ENCODE measurements at regions not wholly inside any gene's neighbourhood (a gene's known extent, or its start where the extent isn't known, plus 50 kb on each side); places are given as distances from the start of the nearest gene placed in this dataset.
A peak's percentile ranks its signal among the peaks of the same experiment; 100 is the strongest.

GRCh38 chr2:204228169-204228886, 291.8 kb downstream of the ICOS start:
- no peak for DNase-seq (ENCODE audit: extremely low spot score)
- intact Hi-C loops (cut with DNase I), result no loop called here
- peak overlapping the region in 1 of 4 donors; percentile 30 for H3K27ac ChIP-seq (replicated peaks in 1 of 4)
- no peaks in the 10 kb centered on the region for H3K9me3 ChIP-seq
- peaks cover 0 to 11% (median 11%) of the 10 kb centered on the region in 4 donors for H3K4me1 ChIP-seq
- WGBS, result 60% methylated on average over 8 of the region's 8 CpGs
- H3K27me3 ChIP-seq, result peaks cover 0 to 4% (median 0%) of the 10 kb centered on the region in 4 donors
- no peak overlapping the region for H3K4me3 ChIP-seq
- H3K36me3 ChIP-seq, result no peaks in the 10 kb centered on the region
- TF ChIP-seq POLR2AphosphoS5 (IDR thresholded peaks at IDR 0.05), result no peak
- no peak for TF ChIP-seq EP300 (IDR thresholded peaks at IDR 0.05)
- TF ChIP-seq POLR2A (IDR thresholded peaks at IDR 0.05; ENCODE audit: low read depth), result no peak
- TF ChIP-seq, protein P1, sequence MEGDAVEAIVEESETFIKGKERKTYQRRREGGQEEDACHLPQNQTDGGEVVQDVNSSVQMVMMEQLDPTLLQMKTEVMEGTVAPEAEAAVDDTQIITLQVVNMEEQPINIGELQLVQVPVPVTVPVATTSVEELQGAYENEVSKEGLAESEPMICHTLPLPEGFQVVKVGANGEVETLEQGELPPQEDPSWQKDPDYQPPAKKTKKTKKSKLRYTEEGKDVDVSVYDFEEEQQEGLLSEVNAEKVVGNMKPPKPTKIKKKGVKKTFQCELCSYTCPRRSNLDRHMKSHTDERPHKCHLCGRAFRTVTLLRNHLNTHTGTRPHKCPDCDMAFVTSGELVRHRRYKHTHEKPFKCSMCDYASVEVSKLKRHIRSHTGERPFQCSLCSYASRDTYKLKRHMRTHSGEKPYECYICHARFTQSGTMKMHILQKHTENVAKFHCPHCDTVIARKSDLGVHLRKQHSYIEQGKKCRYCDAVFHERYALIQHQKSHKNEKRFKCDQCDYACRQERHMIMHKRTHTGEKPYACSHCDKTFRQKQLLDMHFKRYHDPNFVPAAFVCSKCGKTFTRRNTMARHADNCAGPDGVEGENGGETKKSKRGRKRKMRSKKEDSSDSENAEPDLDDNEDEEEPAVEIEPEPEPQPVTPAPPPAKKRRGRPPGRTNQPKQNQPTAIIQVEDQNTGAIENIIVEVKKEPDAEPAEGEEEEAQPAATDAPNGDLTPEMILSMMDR (IDR thresholded peaks at IDR 0.05), result no peak

- Histone ChIP-seq H3K36me3 (no peaks in the 10 kb centered on the region), H3K9me3 (no peaks in the 10 kb centered on the region), H3K27ac (replicated peaks in 1 of 4) (no peak overlapping the region), H3K27me3 (no peaks in the 10 kb centered on the region), H3K4me1 (no peaks in the 10 kb centered on the region), H3K4me3 (no peak overlapping the region)
- intact Hi-C loops (cut with DNase I), result no loop called here
- no peak for DNase-seq (ENCODE audit: extremely low spot score)
- 90% methylated on average over 3 of the region's 3 CpGs for WGBS
- TF ChIP-seq, protein P1 (IDR thresholded peaks at IDR 0.05), result no peak
- TF ChIP-seq POLR2A (IDR thresholded peaks at IDR 0.05; ENCODE audit: low read depth), result no peak
- no peak for TF ChIP-seq EP300 (IDR thresholded peaks at IDR 0.05)
- TF ChIP-seq POLR2AphosphoS5 (IDR thresholded peaks at IDR 0.05), result no peak
Observed at GRCh38 chr2:204234248-204234647, 297.7 kb downstream of the ICOS start.

- H3K36me3 ChIP-seq, result no peaks in the 10 kb centered on the region
- whole genome bisulfite sequencing, result 83% methylated on average over 4 of the region's 4 CpGs
- H3K27ac ChIP-seq (replicated peaks in 1 of 4), result no peak overlapping the region
- no peaks in the 10 kb centered on the region for H3K27me3 ChIP-seq
- DNase-seq (ENCODE audit: extremely low spot score), result no peak
- no peaks in the 10 kb centered on the region for H3K4me1 ChIP-seq
- TF ChIP-seq POLR2AphosphoS5 (IDR thresholded peaks at IDR 0.05) (no peak), EP300 (IDR thresholded peaks at IDR 0.05) (no peak), POLR2A (IDR thresholded peaks at IDR 0.05; ENCODE audit: low read depth) (no peak)
- TF ChIP-seq, protein P1 (IDR thresholded peaks at IDR 0.05), result no peak
- H3K4me3 ChIP-seq, result no peak overlapping the region
- H3K9me3 ChIP-seq, result no peaks in the 10 kb centered on the region
- intact Hi-C loops (cut with DNase I), result no loop called here
Observed at GRCh38 chr2:204234879-204235278, 298.3 kb downstream of the ICOS start.

DNA sequence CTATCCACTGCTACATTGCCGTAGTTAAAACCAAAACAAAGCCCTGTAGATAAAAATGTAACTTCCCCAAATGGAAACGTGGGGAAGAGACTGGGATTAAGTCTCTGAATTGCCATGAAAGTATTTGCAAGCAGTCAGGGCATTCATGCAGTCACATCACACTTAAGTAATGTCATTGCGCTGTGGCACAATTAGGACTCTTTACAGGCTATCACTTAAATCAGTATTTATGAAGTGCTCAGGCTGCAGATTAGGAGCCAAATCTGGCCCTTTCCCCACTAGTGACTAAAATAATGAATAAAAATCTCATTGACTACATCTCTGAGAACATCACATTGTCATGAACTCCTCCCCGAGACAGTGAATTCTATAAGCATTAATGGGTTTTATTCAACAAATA, 300.9 kb downstream of the ICOS start:
- Histone ChIP-seq H3K9me3 (no peaks in the 10 kb centered on the region), H3K36me3 (no peaks in the 10 kb centered on the region), H3K4me1 (no peaks in the 10 kb centered on the region), H3K4me3 (no peak overlapping the region), H3K27me3 (no peaks in the 10 kb centered on the region), H3K27ac (replicated peaks in 1 of 4) (no peak overlapping the region)
- no peak for DNase-seq (ENCODE audit: extremely low spot score)
- no peak for TF ChIP-seq POLR2AphosphoS5 (IDR thresholded peaks at IDR 0.05)
- no peak for TF ChIP-seq EP300 (IDR thresholded peaks at IDR 0.05)
- TF ChIP-seq, protein P1 (IDR thresholded peaks at IDR 0.05), result no peak
- TF ChIP-seq POLR2A (IDR thresholded peaks at IDR 0.05; ENCODE audit: low read depth), result no peak
- 79% methylated on average over 4 of the region's 4 CpGs for WGBS
- intact Hi-C loops (cut with DNase I), result no loop called here

All from esophagus muscularis mucosa (tissue), 4 donors.